GM13977 (cell line): ENCODE measurements at regions not wholly inside any gene's neighbourhood (a gene's known extent, or its start where the extent isn't known, plus 50 kb on each side); places are given as distances from the start of the nearest gene placed in this dataset.
"Not testable (repeated sequence)": the region's sequence is repeated elsewhere in the genome, so short reads cannot be mapped to it uniquely, and the experiment has no call there.

Experiments
- DNase-seq: peaks from one replicate; pipeline ENCODE4 v3.0.0; 2012; ENCODE audit warnings: low spot score
- in situ Hi-C: fragments of 300-500 bp; cut with MboI; formaldehyde crosslinking; loops from one replicate; pipeline ENCODE4 v1.12.0; 2022; ENCODE audit warnings: low sequenced_read_pairs, low pct_unique_long_range_greater_than_20kb, mixed read lengths, inconsistent platforms; ENCODE audit not compliant: unreplicated experiment
- TF ChIP-seq, protein P1 (sequence below): IDR thresholded peaks from 2 replicates; pipeline ENCODE4 v1.5.1; 2012; ENCODE audit warnings: mild to moderate bottlenecking, control low read depth; ENCODE audit not compliant: insufficient read depth; ENCODE audit errors: extremely low read depth, missing control alignments

DNA sequence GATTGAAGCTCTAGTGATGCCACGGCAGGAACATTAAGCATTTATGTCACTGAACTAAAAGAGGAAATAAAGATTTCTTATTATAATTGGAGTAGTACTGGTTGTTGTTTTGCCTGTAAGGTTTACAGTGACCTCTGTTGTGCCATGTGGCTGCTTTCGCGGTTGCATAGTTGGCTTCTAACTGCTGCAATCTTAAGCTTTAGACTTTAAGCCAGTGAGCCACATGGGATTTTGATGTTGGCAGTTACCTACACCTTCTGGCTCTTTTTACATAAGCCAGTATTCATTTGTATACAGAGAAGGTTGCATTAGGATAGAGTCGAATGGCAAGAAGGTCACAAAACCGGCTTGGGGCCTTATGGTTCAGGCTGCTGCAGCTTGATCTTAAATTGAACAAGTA is 1311.6 kb downstream of the RAPGEF2 start:
- TF ChIP-seq, protein P1, sequence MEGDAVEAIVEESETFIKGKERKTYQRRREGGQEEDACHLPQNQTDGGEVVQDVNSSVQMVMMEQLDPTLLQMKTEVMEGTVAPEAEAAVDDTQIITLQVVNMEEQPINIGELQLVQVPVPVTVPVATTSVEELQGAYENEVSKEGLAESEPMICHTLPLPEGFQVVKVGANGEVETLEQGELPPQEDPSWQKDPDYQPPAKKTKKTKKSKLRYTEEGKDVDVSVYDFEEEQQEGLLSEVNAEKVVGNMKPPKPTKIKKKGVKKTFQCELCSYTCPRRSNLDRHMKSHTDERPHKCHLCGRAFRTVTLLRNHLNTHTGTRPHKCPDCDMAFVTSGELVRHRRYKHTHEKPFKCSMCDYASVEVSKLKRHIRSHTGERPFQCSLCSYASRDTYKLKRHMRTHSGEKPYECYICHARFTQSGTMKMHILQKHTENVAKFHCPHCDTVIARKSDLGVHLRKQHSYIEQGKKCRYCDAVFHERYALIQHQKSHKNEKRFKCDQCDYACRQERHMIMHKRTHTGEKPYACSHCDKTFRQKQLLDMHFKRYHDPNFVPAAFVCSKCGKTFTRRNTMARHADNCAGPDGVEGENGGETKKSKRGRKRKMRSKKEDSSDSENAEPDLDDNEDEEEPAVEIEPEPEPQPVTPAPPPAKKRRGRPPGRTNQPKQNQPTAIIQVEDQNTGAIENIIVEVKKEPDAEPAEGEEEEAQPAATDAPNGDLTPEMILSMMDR: no peak
- in situ Hi-C loops: no loop called here
- no peak for DNase-seq

GRCh38 chr4:160423879-160424451 is 1321.1 kb downstream of the RAPGEF2 start:
- in situ Hi-C loops: no loop called here
- TF ChIP-seq, protein P1: no peak
- DNase-seq: peak; percentile 7

GRCh38 chr4:160426233-160426632 is 1323.4 kb downstream of the RAPGEF2 start:
- DNase-seq: no peak
- in situ Hi-C loops: no loop called here
- TF ChIP-seq, protein P1: no peak

DNA sequence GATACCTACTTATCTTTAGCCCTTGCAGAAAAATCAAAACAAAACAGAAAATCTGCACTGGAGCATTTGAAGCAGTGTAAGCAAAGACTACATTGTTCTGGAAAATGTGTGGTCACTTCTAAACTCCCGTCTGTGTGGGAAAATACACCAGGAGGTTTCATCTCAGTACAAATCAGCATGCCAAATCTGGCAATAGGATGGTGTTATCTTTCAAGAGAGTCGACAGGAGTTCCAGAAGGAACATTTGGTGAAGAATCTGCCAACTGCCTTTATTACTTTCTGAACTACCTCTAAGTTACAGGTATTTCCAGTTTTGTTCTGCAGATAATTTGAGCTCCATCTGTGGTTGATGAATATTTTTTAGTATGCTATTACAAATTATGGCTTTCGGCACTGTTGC is 1348.0 kb downstream of the RAPGEF2 start:
- DNase-seq: no peak
- in situ Hi-C loops: no loop called here
- TF ChIP-seq, protein P1: no peak

DNA sequence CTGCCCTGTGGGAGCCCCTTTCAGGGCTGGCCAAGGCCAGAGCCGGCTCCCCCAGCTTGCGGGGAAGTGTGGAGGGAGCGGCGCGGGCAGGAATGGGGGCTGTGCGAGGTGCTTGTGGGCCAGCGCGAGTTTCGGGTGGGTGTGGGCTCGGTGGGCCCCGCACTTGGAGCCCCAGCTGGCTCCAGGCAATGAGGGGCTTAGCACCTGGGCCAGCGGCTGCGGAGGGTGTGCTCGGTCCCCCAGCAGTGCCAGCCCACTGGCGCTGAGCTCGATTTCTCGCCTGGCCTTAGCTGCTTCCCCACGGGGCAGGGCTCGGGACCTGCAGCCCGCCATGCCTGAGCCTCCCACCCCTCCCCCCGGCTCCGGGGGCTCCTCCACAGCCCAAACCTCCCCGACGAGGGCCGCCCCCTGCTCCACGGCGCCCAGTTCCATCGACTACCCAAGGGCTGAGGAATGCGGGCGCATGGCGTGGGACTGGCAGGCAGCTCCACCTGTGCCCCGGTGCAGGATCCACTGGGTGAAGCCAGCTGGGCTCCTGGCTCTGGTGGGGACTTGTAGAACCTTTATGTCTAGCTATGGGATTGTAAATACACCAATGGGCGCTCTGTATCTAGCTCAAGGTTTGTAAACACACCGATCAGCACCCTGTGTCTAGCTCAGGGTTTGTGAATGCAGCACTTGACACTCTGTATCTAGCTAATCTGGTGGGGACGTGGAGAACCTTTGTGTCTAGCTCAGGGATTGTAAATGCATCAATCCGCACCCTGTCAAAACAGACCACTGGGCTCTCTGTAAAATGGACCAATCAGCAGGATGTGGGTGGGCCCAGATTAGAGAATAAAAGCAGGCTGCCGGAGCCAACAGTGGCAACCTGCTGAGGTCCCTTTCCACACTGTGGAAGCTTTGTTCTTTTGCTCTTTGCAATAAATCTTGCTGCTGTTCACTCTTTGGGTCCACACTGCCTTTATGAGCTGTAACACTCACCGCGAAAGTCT is 1379.1 kb downstream of the RAPGEF2 start:
- DNase-seq, in situ Hi-C loops: not testable (repeated sequence)

GRCh38 chr4:160485071-160485687 is 1382.3 kb downstream of the RAPGEF2 start:
- TF ChIP-seq, protein P1: no peak
- in situ Hi-C loops: no loop called here
- no peak for DNase-seq
